ENCODE measurements at regions not wholly inside any gene's neighbourhood (a gene's known extent, or its start where the extent isn't known, plus 50 kb on each side); places are given as distances from the start of the nearest gene placed in this dataset.
"Not testable (repeated sequence)": the region's sequence is repeated elsewhere in the genome, so short reads cannot be mapped to it uniquely, and the experiment has no call there.

DNA sequence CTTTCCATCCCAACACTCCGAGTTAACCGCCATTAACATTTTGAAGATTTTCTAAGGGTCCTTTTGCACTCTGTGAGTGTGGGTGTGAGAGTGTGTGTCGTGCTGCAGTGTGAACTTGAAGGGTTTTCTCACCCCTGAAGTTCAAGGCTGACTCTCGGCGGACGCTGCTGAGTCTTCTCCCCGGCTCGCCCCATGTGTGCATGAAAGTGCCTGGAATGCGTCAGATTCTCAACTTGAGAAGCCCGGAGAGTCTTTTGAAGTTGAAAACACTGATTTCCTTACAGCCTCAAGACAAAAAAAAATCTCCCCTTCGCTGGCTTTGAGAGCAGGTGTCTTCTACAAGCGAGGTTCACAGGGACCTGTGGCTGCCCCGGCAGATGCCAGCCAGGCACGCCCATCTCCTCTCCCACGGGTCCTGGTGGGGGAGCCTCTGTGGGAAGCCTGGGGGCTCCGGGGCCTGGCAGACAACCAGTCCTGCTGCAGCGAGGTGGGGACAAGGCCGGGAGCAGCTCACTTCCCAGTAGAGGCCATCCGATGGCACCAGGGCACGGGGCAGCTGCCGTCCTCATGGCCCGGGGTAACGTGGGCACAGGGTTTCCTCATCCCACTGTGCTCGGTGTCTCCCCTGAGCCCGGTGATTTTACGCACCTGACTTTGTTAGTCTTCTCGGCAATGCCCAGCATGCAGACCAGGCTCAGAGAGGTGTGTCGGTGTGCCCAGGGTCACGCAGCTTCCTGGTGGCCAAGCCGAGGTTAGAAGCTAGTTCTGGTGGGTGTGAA is 128.4 kb downstream of the IGLL1 start:
- H3K23ac ChIP-seq (ENCODE audit: low read depth, low read length); H3K56ac ChIP-seq (ENCODE audit: extremely low read depth, insufficient read depth, low read length); dilution Hi-C loops (cut with HindIII; ENCODE audit: low sequenced_read_pairs, unreplicated experiment); BruUV-seq (replicated peaks); H4K5ac ChIP-seq (ENCODE audit: low read depth, low read length); H3K14ac ChIP-seq (replicated peaks; ENCODE audit: low read depth, low read length); ATAC-seq (ENCODE audit: low read depth); H2AK5ac ChIP-seq (ENCODE audit: low read depth, low read length); in situ Hi-C loops (cut with MboI; ENCODE audit: low sequenced_read_pairs); H4K20me1 ChIP-seq (ENCODE audit: insufficient read depth, low read length); H3K9me1 ChIP-seq (ENCODE audit: insufficient read depth, low read length); H3K4me1 ChIP-seq (ENCODE audit: control insufficient read depth, insufficient read depth, low read length); H3K27me3 ChIP-seq (ENCODE audit: control insufficient read depth, insufficient read depth, low read length); H3K4me2 ChIP-seq (ENCODE audit: low read depth, low read length); H4K8ac ChIP-seq (ENCODE audit: low read depth in 2 of 2, low read length in 2 of 2); H4K91ac ChIP-seq (ENCODE audit: insufficient read depth, low read depth, low read length); CTCF ChIA-PET; H2BK120ac ChIP-seq (ENCODE audit: low read depth, low read length); H3K9ac ChIP-seq (ENCODE audit: low read depth, low read length); H2BK5ac ChIP-seq (ENCODE audit: low read depth, low read length, poor library complexity, severe bottlenecking); H3K18ac ChIP-seq (ENCODE audit: low read depth, low read length); H3K36me3 ChIP-seq (ENCODE audit: control insufficient read depth, insufficient read depth, low read length); H3K4ac ChIP-seq (ENCODE audit: low read depth, low read length); DNase-seq; H2AFZ ChIP-seq (replicated peaks; ENCODE audit: low read length, poor library complexity); H2BK15ac ChIP-seq (ENCODE audit: low read depth, low read length); H3K9me3 ChIP-seq (ENCODE audit: control insufficient read depth, insufficient read depth, low read length); POLR2A ChIA-PET (ENCODE audit: unreplicated experiment); H2AK9ac ChIP-seq (replicated peaks; ENCODE audit: low read depth, low read length, poor library complexity); H2BK20ac ChIP-seq (ENCODE audit: low read depth, low read length); H3K27ac ChIP-seq (ENCODE audit: insufficient read depth, low read length); H3K79me1 ChIP-seq (ENCODE audit: low read depth in 1 of 2, low read length in 2 of 2); H3K4me3 ChIP-seq (ENCODE audit: insufficient read depth, low read depth, low read length); intact Hi-C loops (cut with micrococcal nuclease): not testable (repeated sequence)
- WGBS, 2 experiments (ENCODE audit: extremely low coverage in 2 of 2, insufficient read length in 1 of 2): 33% methylated on average over 3 of the region's 30 CpGs; no CpG with 5 or more reads in 1 of the 2 experiments

DNA sequence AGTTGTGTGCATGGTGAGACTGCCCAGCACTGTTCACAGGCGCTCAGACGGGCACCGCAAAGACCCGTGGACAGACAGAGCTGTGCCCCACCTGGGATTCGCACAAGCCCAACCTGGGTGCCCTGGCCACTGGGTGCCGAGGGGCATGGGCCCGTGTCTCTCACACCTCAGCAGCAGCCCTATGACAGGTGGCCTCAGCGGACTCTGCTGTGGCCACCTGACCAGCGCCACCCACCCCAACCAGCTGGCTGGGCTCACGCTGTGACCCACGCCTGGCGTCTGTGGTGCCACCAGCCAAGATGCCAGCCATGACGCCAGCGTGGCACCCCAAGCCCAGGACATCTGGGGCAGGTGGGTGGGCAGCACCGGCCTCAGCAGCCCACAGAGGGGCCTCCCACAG is 129.3 kb downstream of the IGLL1 start:
- H3K9ac ChIP-seq (ENCODE audit: low read depth, low read length); H3K27me3 ChIP-seq (ENCODE audit: control insufficient read depth, insufficient read depth, low read length); DNase-seq; H2BK120ac ChIP-seq (ENCODE audit: low read depth, low read length); H4K8ac ChIP-seq (ENCODE audit: low read depth in 2 of 2, low read length in 2 of 2); H2AFZ ChIP-seq (replicated peaks; ENCODE audit: low read length, poor library complexity); H2BK15ac ChIP-seq (ENCODE audit: low read depth, low read length); in situ Hi-C loops (cut with MboI; ENCODE audit: low sequenced_read_pairs); H4K91ac ChIP-seq (ENCODE audit: insufficient read depth, low read depth, low read length); H3K9me3 ChIP-seq (ENCODE audit: control insufficient read depth, insufficient read depth, low read length); POLR2A ChIA-PET (ENCODE audit: unreplicated experiment); CTCF ChIA-PET; H3K23ac ChIP-seq (ENCODE audit: low read depth, low read length); H3K27ac ChIP-seq (ENCODE audit: insufficient read depth, low read length); H2BK20ac ChIP-seq (ENCODE audit: low read depth, low read length); H2AK5ac ChIP-seq (ENCODE audit: low read depth, low read length); H2BK5ac ChIP-seq (ENCODE audit: low read depth, low read length, poor library complexity, severe bottlenecking); H2AK9ac ChIP-seq (replicated peaks; ENCODE audit: low read depth, low read length, poor library complexity); H3K14ac ChIP-seq (replicated peaks; ENCODE audit: low read depth, low read length); H3K36me3 ChIP-seq (ENCODE audit: control insufficient read depth, insufficient read depth, low read length); H3K18ac ChIP-seq (ENCODE audit: low read depth, low read length); H4K5ac ChIP-seq (ENCODE audit: low read depth, low read length); H3K4me1 ChIP-seq (ENCODE audit: control insufficient read depth, insufficient read depth, low read length); H3K56ac ChIP-seq (ENCODE audit: extremely low read depth, insufficient read depth, low read length); intact Hi-C loops (cut with micrococcal nuclease); ATAC-seq (ENCODE audit: low read depth); H3K4me3 ChIP-seq (ENCODE audit: insufficient read depth, low read depth, low read length); dilution Hi-C loops (cut with HindIII; ENCODE audit: low sequenced_read_pairs, unreplicated experiment); H3K4me2 ChIP-seq (ENCODE audit: low read depth, low read length); BruUV-seq (replicated peaks); H3K9me1 ChIP-seq (ENCODE audit: insufficient read depth, low read length); H3K4ac ChIP-seq (ENCODE audit: low read depth, low read length); H4K20me1 ChIP-seq (ENCODE audit: insufficient read depth, low read length); H3K79me1 ChIP-seq (ENCODE audit: low read depth in 1 of 2, low read length in 2 of 2): not testable (repeated sequence)
- WGBS, 2 experiments (ENCODE audit: extremely low coverage in 2 of 2, insufficient read length in 1 of 2): no CpG with 5 or more reads among the region's 15 CpGs

All from IMR-90 (cell line).